Thyroid gland (tissue), 4 donors: ENCODE measurements at regions not wholly inside any gene's neighbourhood (a gene's known extent, or its start where the extent isn't known, plus 50 kb on each side); places are given as distances from the start of the nearest gene placed in this dataset.

Source experiments
- CTCF ChIP-seq, 6 experiments: fragments of 200-600 bp in 3 of 6; fragments of 450-650 bp in 3 of 6; sonication (generic) in 3 of 6; IDR thresholded peaks; one replicate each; pipeline ENCODE4 v1.5.1; 2016 to 2019; ENCODE audit warnings: antibody characterized with exemption in 6 of 6, mild to moderate bottlenecking in 2 of 6, inconsistent platforms in 1 of 6, moderate library complexity in 1 of 6
- POLR2A ChIP-seq, 2 donors: fragments of 450-650 bp; IDR thresholded peaks; one replicate each; pipeline ENCODE4 v1.6.1; 2017; ENCODE audit warnings: antibody characterized with exemption in 2 of 2, mild to moderate bottlenecking in 2 of 2, moderate library complexity in 1 of 2

- TF ChIP-seq POLR2A (IDR thresholded peaks at IDR 0.05), result no peak
- TF ChIP-seq CTCF (IDR thresholded peaks at IDR 0.05), result no peak
These were observed 128.5 kb upstream of the KCNK1 start for GRCh38 chr1:233485385-233485784.
